PC-9 (cell line): ENCODE measurements at regions not wholly inside any gene's neighbourhood (a gene's known extent, or its start where the extent isn't known, plus 50 kb on each side); places are given as distances from the start of the nearest gene placed in this dataset.

Experiments used
- BruUV-seq: library from RNA; stranded (reverse); fragments of 400-500 nt; replicated peaks from 2 replicates; lab custom pipeline; 2021; lab: Mats Ljungman, UMichigan
- CTCF ChIA-PET: fragments of 300-600 bp; sonication (Branson Sonifier 250); formaldehyde crosslinking; loops from one replicate; lab custom pipeline; 2022; ENCODE audit warnings: antibody characterized with exemption; lab: Charles Lee
- POLR2A ChIA-PET: fragments of 300-600 bp; sonication (Branson Sonifier 250); formaldehyde crosslinking; loops from one replicate; lab custom pipeline; 2022; ENCODE audit warnings: antibody characterized with exemption; ENCODE audit not compliant: unreplicated experiment; lab: Charles Lee
- DNase-seq, 2 experiments: peaks; one replicate each; pipeline versions ENCODE4 v3.0.0 to v3.0.0-alpha.2; 2015 to 2022; ENCODE audit warnings: mixed read lengths in 1 of 2
- H2AFZ ChIP-seq: fragments of 200-600 bp; sonication (generic); 2 replicates; pipeline ENCODE4 v1.8.1; 2017; ENCODE audit warnings: antibody characterized with exemption
- H3F3A ChIP-seq: fragments of 200-600 bp; sonication (generic); 2 replicates; pipeline ENCODE4 v1.8.1; 2017; ENCODE audit warnings: antibody characterized with exemption, mild to moderate bottlenecking, low read depth; ENCODE audit not compliant: insufficient read depth
- H3K27ac ChIP-seq: fragments of 200-600 bp; sonication (generic); 2 replicates; pipeline ENCODE4 v1.6.1; 2016; ENCODE audit warnings: mixed run types
- H3K27me3 ChIP-seq: fragments of 200-600 bp; sonication (generic); 2 replicates; pipeline ENCODE4 v1.6.1; 2016; ENCODE audit warnings: low read depth, mixed run types; ENCODE audit not compliant: insufficient read depth
- H3K36me3 ChIP-seq: fragments of 200-600 bp; sonication (generic); 2 replicates; pipeline ENCODE4 v1.6.1; 2016; ENCODE audit warnings: low read depth, mixed run types
- H3K4me1 ChIP-seq: fragments of 200-600 bp; sonication (generic); replicated peaks from 2 replicates; pipeline ENCODE4 v1.6.1; 2016; ENCODE audit warnings: mixed run types; ENCODE audit not compliant: insufficient read depth
- H3K4me2 ChIP-seq: fragments of 200-600 bp; sonication (generic); 2 replicates; pipeline ENCODE4 v1.6.1; 2017; ENCODE audit warnings: mixed run types
- H3K4me3 ChIP-seq: fragments of 200-600 bp; sonication (generic); 2 replicates; pipeline ENCODE4 v1.6.1; 2016; ENCODE audit warnings: mixed run types
- H3K79me2 ChIP-seq: fragments of 200-600 bp; sonication (generic); 2 replicates; pipeline ENCODE4 v1.6.1; 2017; ENCODE audit warnings: low read depth, mixed run types
- H3K9me2 ChIP-seq: fragments of 200-600 bp; sonication (generic); 2 replicates; pipeline ENCODE4 v1.8.1; 2017; ENCODE audit warnings: mild to moderate bottlenecking; ENCODE audit not compliant: insufficient read depth
- H3K9me3 ChIP-seq: fragments of 200-600 bp; sonication (generic); 2 replicates; pipeline ENCODE4 v1.8.1; 2016; ENCODE audit warnings: low read depth; ENCODE audit not compliant: insufficient read depth
- H4K20me1 ChIP-seq: fragments of 200-600 bp; sonication (generic); 2 replicates; pipeline ENCODE4 v1.8.1; 2017; ENCODE audit not compliant: insufficient read depth
- CTCF ChIP-seq: fragments of 200-600 bp; sonication (generic); conservative IDR thresholded peaks from 2 replicates; pipeline ENCODE4 v1.6.1; 2017; ENCODE audit warnings: mixed run types, antibody characterized with exemption, mild to moderate bottlenecking, moderate library complexity
- EZH2 ChIP-seq: fragments of 200-600 bp; sonication (generic); IDR thresholded peaks from 2 replicates; pipeline ENCODE4 v1.8.0; 2017; ENCODE audit warnings: antibody characterized with exemption, low read depth
- intact Hi-C: fragments of 100-400 bp; cut with micrococcal nuclease; formaldehyde crosslinking; loops from one replicate; pipeline ENCODE4 v1.10.0; 2022; ENCODE audit not compliant: unreplicated experiment

DNA sequence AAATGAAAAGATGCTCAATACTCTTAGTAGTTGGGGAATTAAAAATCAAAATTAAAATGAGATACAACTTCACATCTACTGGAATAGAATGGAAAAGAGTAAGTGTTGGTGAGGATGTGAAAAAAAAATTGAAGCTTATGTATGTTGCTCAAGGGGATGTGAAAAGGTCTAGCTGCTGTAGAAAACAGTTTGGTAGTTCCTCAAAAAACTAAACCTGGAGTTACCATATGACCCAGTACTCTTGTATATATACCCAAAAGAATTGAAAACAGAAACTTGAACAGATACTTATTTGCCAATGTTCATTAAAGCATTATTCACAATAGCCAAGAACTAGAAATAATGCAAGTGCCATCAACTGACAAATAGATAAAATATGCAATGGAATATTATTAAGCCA is 208.4 kb downstream of the FIGN start:
- Histone ChIP-seq H3K9me3 (no peaks in the 10 kb centered on the region), H3K4me1 (no peaks in the 10 kb centered on the region), H3K79me2 (no peaks in the 10 kb centered on the region), H3F3A (no peaks in the 10 kb centered on the region), H3K4me2 (no peak overlapping the region), H3K4me3 (no peak overlapping the region), H3K27me3 (no peaks in the 10 kb centered on the region), H3K27ac (no peak overlapping the region), H3K36me3 (no peaks in the 10 kb centered on the region), H4K20me1 (no peaks in the 10 kb centered on the region), H2AFZ (no peak overlapping the region), H3K9me2 (no peaks in the 10 kb centered on the region)
- ChIA-PET POLR2A (no interaction called here), CTCF (no interaction called here)
- intact Hi-C loops, result no loop called here
- DNase-seq, result no peak
- no peak for TF ChIP-seq CTCF
- no peak for TF ChIP-seq EZH2
- no TSS peak for BruUV-seq

GRCh38 chr2:163518762-163519161 is 217.0 kb downstream of the FIGN start:
- CTCF ChIA-PET, result no interaction called here

DNA sequence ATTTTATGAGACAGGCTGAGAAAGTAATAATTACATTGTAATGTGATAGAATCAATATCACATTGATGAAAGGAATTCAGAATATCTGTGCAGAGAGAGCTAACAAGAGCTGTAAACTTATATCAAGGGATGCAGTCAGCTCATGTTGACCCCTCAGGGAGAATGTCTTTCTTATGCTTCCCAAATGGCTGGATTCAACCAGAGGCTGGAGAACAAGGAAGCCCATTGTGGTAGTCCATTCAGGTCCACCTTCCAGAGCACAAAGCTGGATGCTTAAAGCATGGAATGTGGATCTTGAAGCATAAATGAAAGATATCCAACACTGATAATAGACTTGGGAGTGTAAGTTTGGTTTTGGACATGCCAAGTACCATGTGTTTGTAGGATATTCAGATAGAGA is 220.0 kb downstream of the FIGN start:
- no peaks in the 10 kb centered on the region for H3K9me3 ChIP-seq
- ChIA-PET CTCF (no interaction called here), POLR2A (no interaction called here)
- no peaks in the 10 kb centered on the region for H4K20me1 ChIP-seq
- no peaks in the 10 kb centered on the region for H3F3A ChIP-seq
- DNase-seq, result no peak
- no peak overlapping the region for H3K4me2 ChIP-seq
- no peak overlapping the region for H3K27ac ChIP-seq
- no peaks in the 10 kb centered on the region for H3K79me2 ChIP-seq
- intact Hi-C loops, result no loop called here
- TF ChIP-seq CTCF, result no peak
- TF ChIP-seq EZH2, result no peak
- H3K4me3 ChIP-seq, result no peak overlapping the region
- H2AFZ ChIP-seq, result no peak overlapping the region
- BruUV-seq, result no TSS peak
- no peaks in the 10 kb centered on the region for H3K27me3 ChIP-seq
- no peaks in the 10 kb centered on the region for H3K36me3 ChIP-seq
- no peaks in the 10 kb centered on the region for H3K9me2 ChIP-seq
- no peaks in the 10 kb centered on the region for H3K4me1 ChIP-seq

More at GRCh38 chr2:163518762-163519161, 217.0 kb downstream of the FIGN start:
- no peak overlapping the region for H3K27ac ChIP-seq
- no peaks in the 10 kb centered on the region for H3K27me3 ChIP-seq
- H3K4me2 ChIP-seq, result no peak overlapping the region
- TF ChIP-seq CTCF (no peak), EZH2 (no peak)
- no peaks in the 10 kb centered on the region for H3K9me3 ChIP-seq
- DNase-seq, result no peak
- intact Hi-C loops, result no loop called here
- POLR2A ChIA-PET, result no interaction called here
- no peak overlapping the region for H3K4me3 ChIP-seq
- no peaks in the 10 kb centered on the region for H3K4me1 ChIP-seq
- no peaks in the 10 kb centered on the region for H4K20me1 ChIP-seq
- H3F3A ChIP-seq, result no peaks in the 10 kb centered on the region
- no peak overlapping the region for H2AFZ ChIP-seq
- H3K9me2 ChIP-seq, result no peaks in the 10 kb centered on the region
- BruUV-seq, result no TSS peak
- no peaks in the 10 kb centered on the region for H3K79me2 ChIP-seq
- H3K36me3 ChIP-seq, result no peaks in the 10 kb centered on the region
